PC-9 (cell line): ENCODE measurements at regions not wholly inside any gene's neighbourhood (a gene's known extent, or its start where the extent isn't known, plus 50 kb on each side); places are given as distances from the start of the nearest gene placed in this dataset.
A peak's percentile ranks its signal among the peaks of the same experiment; 100 is the strongest.

Source experiments
- EZH2 ChIP-seq: fragments of 200-600 bp; sonication (generic); IDR thresholded peaks from 2 replicates; pipeline ENCODE4 v1.8.0; 2017; ENCODE audit warnings: antibody characterized with exemption, low read depth
- TF ChIP-seq, protein P1 (sequence below): fragments of 200-600 bp; sonication (generic); conservative IDR thresholded peaks from 2 replicates; pipeline ENCODE4 v1.6.1; 2017; ENCODE audit warnings: mixed run types, antibody characterized with exemption, mild to moderate bottlenecking, moderate library complexity

DNA sequence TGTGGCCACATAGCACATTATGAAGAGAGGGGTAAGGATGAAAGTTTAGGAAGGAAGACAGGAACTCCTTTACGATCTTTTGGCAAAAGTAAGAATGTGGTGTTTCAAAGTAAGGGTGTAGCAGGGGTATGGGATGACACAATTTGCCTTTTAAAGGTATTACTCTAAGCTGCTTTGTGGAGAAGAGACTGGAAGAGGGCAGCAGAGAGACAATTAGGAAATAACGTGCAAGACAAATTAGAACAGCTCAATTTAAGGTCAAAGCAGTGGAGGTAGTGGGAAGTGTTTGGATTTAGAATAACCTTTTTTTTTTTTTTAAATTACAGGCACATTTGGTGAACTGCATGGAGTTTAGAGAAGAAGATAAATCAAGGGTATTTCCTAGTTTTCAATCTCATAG is 342.6 kb downstream of the NOVA1 start:
- TF ChIP-seq, protein P1, sequence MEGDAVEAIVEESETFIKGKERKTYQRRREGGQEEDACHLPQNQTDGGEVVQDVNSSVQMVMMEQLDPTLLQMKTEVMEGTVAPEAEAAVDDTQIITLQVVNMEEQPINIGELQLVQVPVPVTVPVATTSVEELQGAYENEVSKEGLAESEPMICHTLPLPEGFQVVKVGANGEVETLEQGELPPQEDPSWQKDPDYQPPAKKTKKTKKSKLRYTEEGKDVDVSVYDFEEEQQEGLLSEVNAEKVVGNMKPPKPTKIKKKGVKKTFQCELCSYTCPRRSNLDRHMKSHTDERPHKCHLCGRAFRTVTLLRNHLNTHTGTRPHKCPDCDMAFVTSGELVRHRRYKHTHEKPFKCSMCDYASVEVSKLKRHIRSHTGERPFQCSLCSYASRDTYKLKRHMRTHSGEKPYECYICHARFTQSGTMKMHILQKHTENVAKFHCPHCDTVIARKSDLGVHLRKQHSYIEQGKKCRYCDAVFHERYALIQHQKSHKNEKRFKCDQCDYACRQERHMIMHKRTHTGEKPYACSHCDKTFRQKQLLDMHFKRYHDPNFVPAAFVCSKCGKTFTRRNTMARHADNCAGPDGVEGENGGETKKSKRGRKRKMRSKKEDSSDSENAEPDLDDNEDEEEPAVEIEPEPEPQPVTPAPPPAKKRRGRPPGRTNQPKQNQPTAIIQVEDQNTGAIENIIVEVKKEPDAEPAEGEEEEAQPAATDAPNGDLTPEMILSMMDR: peak; percentile 43
- no peak for TF ChIP-seq EZH2
